ENCODE measurements at regions not wholly inside any gene's neighbourhood (a gene's known extent, or its start where the extent isn't known, plus 50 kb on each side); places are given as distances from the start of the nearest gene placed in this dataset.

DNA sequence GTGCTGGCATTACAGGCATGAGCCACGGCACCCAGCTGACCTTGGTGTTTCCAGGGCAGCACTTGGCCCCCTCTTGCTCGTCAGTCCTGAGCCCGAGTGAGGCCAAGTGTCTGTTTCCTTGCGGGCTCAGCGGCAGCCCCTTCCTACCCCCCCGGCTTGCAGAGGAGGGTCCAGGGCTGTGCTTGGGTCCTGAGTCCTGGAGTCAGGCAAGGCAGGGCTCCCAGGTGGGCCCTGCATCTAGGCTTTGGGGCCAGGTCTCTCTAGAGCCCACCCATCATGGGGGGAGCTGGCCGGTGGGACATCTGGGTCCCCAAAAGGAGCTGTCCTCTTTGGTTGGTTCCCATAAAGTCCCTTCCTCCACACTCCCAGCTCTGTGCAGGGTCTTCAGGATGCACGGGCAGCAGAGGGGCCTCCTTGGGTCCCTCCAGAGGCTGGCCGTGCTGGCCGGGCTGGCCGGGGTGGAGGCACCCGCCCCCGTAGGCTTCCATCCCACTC, 63.7 kb upstream of the HPCAL1 start:
- no peaks in the 10 kb centered on the region for H3K4me1 ChIP-seq
- TF ChIP-seq EP300 (IDR thresholded peaks at IDR 0.05) = no peak
- TF ChIP-seq POLR2A (IDR thresholded peaks at IDR 0.05) = no peak
- TF ChIP-seq, protein P1, sequence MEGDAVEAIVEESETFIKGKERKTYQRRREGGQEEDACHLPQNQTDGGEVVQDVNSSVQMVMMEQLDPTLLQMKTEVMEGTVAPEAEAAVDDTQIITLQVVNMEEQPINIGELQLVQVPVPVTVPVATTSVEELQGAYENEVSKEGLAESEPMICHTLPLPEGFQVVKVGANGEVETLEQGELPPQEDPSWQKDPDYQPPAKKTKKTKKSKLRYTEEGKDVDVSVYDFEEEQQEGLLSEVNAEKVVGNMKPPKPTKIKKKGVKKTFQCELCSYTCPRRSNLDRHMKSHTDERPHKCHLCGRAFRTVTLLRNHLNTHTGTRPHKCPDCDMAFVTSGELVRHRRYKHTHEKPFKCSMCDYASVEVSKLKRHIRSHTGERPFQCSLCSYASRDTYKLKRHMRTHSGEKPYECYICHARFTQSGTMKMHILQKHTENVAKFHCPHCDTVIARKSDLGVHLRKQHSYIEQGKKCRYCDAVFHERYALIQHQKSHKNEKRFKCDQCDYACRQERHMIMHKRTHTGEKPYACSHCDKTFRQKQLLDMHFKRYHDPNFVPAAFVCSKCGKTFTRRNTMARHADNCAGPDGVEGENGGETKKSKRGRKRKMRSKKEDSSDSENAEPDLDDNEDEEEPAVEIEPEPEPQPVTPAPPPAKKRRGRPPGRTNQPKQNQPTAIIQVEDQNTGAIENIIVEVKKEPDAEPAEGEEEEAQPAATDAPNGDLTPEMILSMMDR (IDR thresholded peaks at IDR 0.05) = no peak
- H3K27ac ChIP-seq = no peak overlapping the region
- no peaks in the 10 kb centered on the region for H3K36me3 ChIP-seq
- H3K27me3 ChIP-seq = no peaks in the 10 kb centered on the region
- no peak overlapping the region for H3K4me3 ChIP-seq
- WGBS, 2 donors = 69 to 71% methylated on average over 11 to 12 of the region's 13 CpGs
- no peak for DNase-seq (ENCODE audit: low spot score in 2 of 2)
- no peaks in the 10 kb centered on the region for H3K9me3 ChIP-seq

DNA sequence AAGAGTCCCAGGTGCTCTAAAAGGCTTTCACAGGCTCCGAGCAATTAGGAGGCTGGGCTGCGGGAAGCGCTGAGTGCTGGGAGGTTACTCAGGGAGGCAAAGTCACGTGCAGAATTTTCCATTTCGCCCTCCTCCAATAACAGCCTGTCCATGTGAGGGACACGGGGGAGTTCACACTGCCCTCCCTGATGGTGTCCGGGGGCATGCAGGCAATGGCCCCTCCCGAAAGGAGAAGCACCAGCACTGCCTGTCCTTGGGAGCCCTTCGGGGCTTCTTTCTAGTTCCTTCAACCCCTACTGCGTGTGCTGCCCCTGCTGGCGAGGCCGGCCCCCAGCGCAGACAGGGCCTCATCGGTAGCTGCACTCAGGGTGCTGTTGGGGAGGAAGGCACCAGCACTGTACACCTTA, 63.1 kb upstream of the HPCAL1 start:
- no peaks in the 10 kb centered on the region for H3K4me1 ChIP-seq
- no peaks in the 10 kb centered on the region for H3K36me3 ChIP-seq
- no peak for TF ChIP-seq POLR2A (IDR thresholded peaks at IDR 0.05)
- TF ChIP-seq EP300 (IDR thresholded peaks at IDR 0.05) = no peak
- TF ChIP-seq, protein P1 (IDR thresholded peaks at IDR 0.05) = no peak
- no peak for DNase-seq (ENCODE audit: low spot score in 2 of 2)
- no peak overlapping the region for H3K27ac ChIP-seq
- WGBS, 2 donors = 44 to 58% methylated on average over 13 of the region's 14 CpGs
- no peak overlapping the region for H3K4me3 ChIP-seq
- no peaks in the 10 kb centered on the region for H3K9me3 ChIP-seq
- no peaks in the 10 kb centered on the region for H3K27me3 ChIP-seq

DNA sequence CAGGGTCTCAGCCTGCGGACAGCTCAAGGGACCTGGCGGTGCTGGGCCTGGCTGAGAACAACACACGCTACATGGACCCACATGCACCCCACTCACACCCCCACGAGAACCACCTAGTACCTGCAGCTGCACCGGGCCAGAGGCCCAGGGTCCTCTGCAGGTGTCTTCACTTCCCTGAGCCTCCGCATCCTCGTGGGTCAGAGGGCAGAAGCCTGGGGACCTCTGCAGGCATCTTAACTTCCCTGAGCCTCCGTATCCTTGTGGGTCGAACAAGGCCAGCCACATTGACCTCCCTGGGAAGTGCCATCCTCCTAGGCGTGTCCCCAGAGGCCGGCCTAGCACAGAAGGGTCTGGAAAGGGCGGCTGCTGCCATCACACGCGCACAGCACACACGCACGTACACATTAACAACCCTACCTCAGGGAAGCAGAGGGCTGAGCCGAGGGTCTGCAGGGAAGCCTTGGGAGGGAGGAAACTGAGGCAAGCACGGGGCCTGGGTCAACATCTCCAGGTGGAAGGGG, 62.5 kb upstream of the HPCAL1 start:
- WGBS, 2 donors = 90 to 92% methylated on average over 16 to 18 of the region's 18 CpGs

DNA sequence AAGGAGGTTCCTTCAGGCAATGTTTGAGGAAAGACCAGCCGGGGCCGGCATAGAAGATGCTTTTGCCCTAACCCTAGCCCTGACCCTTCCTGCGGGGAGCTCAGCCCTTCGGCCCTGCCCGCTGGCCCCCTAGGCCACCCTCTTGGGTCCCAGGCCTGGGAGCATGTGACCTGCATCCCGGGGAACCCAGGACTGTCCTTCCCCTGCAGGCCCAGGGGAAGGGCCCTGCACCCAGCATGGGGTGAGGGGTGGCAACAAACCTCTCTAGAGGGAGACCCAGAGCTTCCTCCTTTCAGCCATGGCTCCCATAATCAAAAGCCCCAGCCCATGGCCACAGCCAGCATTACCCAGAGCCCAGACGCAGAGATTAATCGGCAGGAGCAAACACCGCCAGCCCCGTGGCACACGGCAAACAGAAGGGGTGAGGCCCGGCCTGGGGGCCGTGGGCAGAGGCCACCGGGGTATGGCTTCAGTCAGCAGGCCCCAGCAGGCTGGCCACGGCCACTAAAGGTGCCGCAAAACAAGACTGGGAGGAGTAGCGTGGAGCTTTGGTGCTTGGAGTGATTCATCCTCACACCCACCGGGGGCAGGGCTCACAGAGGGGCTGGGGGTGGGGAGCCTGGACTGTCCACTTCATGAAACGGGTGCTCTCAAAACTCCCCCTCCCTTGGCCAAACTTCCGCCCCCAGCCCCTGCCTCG, 61.6 kb upstream of the HPCAL1 start:
- no peak for DNase-seq (ENCODE audit: low spot score in 2 of 2)
- no peak overlapping the region for H3K27ac ChIP-seq
- 84 to 85% methylated on average over 11 to 16 of the region's 21 CpGs for WGBS, 2 donors

More for the DNA sequence above, 62.5 kb upstream of the HPCAL1 start:
- no peaks in the 10 kb centered on the region for H3K36me3 ChIP-seq
- TF ChIP-seq, protein P1 (IDR thresholded peaks at IDR 0.05) = no peak
- TF ChIP-seq POLR2A (IDR thresholded peaks at IDR 0.05) = no peak
- TF ChIP-seq EP300 (IDR thresholded peaks at IDR 0.05) = no peak
- H3K4me1 ChIP-seq = no peaks in the 10 kb centered on the region
- H3K27me3 ChIP-seq = no peaks in the 10 kb centered on the region
- no peak for DNase-seq (ENCODE audit: low spot score in 2 of 2)
- no peaks in the 10 kb centered on the region for H3K9me3 ChIP-seq
- H3K4me3 ChIP-seq = no peak overlapping the region
- no peak overlapping the region for H3K27ac ChIP-seq

More for the DNA sequence above, 61.6 kb upstream of the HPCAL1 start:
- no peak overlapping the region for H3K4me3 ChIP-seq
- TF ChIP-seq POLR2A (IDR thresholded peaks at IDR 0.05) = no peak
- TF ChIP-seq, protein P1 (IDR thresholded peaks at IDR 0.05) = no peak
- TF ChIP-seq EP300 (IDR thresholded peaks at IDR 0.05) = no peak
- no peaks in the 10 kb centered on the region for H3K27me3 ChIP-seq
- H3K9me3 ChIP-seq = no peaks in the 10 kb centered on the region
- no peaks in the 10 kb centered on the region for H3K4me1 ChIP-seq
- H3K36me3 ChIP-seq = no peaks in the 10 kb centered on the region
